Jurkat, Clone E6-1 (cell line): ENCODE measurements at regions not wholly inside any gene's neighbourhood (a gene's known extent, or its start where the extent isn't known, plus 50 kb on each side); places are given as distances from the start of the nearest gene placed in this dataset.
A peak's percentile ranks its signal among the peaks of the same experiment; 100 is the strongest.

Experiments used
- DNase-seq: peaks from one replicate; pipeline ENCODE4 v3.0.0-alpha.2; 2011; ENCODE audit warnings: low read depth, low spot score
- H3K4me3 ChIP-seq: 2 replicates; pipeline ENCODE4 v1.5.1; 2011; ENCODE audit warnings: mild to moderate bottlenecking, low read length, control low read depth, moderate library complexity

DNA sequence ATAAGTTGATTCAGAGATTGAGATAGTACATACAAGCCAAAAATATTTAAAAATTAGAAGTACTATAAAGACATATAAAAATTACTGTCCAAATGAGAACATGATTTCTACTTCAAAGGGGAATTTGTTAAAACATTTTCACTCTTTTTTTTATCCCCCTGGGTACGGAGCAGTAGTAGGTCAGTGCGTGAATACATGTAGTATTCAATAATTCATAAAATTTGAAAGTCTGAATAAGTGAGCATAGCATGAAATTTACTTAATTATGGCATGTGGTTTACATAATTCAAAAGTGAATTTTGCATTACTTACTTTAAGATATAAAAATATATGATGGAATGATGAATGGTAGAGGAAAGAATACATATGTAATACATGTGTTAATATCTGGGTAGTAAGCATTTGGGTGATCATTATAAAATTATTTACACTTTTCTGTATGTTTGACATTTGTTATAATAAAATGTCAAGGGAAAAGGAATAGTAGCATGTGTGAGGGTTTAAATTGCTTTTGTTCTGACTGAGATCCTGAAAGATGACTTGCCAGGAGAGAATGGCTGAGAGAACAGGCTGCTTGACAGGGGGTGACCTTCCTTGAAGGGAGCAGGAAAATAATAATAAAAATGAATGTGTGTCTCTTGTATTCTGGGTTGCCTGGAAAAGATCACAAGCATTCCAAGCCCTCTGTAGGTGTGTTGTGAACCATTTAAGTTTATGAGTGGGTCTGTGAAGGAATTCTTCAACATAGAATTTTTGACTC, 1178.8 kb downstream of the ZPLD1 start:
- no peak for DNase-seq
- no peak overlapping the region for H3K4me3 ChIP-seq

DNA sequence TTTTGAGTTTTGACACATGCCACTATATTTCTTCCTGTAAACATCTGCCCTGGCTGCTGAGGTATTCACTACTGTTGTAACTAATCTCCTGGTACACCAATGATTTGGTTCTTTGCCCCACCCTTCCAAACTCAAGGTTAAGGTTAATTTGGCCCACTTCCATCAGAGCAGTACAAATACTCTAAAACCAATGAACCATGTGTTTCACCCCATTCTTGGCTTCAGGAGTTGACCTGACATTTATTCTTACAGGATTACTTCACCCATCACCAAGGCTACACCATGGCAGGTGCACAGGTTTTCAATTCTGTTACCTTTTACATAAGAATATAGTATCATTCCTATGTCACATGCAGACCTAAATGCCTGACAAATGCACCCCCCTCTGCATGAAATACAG, 1179.9 kb downstream of the ZPLD1 start:
- DNase-seq: no peak

DNA sequence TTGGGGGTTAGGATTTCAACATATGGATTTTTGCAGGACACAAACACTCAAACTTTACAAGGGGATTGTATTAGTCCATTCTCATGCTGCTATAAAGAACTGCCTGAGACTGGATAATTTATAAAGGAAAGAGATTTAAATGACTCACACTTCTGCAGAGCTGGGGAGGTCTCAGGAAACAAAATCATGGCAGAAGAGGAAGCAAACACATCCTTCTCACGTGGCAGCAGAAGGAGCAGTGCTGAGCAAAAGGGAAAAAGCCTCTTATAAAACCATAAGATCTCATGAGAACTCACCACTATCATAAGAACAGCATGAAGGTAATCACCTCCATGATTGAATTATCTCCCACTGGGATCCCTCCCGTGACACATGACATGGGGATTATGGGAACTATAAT, 1183.1 kb downstream of the ZPLD1 start:
- no peak for DNase-seq
- no peak overlapping the region for H3K4me3 ChIP-seq

More for the DNA sequence above, 1179.9 kb downstream of the ZPLD1 start:
- no peak overlapping the region for H3K4me3 ChIP-seq

DNA sequence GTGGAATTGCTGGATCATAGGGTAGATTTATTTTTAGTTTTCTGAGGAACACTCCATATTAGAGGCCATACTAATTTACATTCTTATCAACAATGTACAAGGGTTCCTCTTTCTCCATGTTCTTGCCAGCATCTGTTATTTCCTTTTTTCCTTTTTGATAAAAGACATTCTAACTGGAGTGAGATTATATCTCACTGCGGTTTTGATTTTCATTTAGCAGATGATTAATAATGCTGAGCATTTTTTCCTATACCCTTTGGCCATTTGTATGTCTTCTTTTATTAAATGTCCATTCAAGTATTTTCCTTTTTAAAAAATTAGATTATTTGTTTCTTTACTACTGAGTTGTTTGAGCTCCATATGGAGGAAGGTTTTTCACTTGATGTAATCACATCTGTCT, 1189.5 kb downstream of the ZPLD1 start:
- no peak overlapping the region for H3K4me3 ChIP-seq
- DNase-seq: no peak

DNA sequence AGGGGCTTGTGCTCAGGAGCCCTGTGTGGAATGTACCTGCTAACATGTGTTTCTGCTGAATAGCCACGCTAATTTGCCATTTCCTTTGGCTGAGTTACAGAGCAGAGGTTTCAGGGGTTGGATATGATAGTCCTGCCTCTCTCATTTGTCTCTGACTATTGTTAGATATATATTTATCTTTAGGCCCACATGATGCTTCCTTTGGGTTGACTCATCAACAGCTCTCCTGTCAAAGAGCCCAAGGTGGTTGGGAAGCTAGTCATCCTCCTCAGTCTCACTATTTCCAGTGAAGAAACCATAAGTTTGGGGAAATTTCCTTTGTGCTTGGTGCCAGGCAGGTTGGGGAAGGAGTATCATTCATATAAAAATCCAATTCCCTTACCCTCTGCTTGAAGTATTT, 1194.6 kb downstream of the ZPLD1 start:
- DNase-seq: no peak

DNA sequence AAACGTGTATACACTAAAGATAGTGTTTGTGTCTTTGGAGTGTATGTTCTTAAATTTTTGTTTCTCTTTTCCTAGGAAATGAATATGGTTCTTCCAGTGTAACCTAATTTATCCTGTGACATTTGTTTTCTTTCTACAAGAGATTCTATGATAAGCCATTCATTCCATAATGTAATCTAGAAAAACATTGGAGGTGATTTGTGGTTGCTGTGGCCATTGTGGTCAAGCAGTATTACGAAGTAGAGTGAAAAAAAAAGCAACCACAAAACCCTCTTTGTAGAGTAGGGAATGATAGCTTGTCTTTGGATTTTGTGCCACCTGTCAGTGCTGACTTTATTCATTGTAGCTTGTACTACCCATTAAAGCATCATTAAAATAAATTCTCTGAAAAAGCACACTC, 1209.6 kb downstream of the ZPLD1 start:
- no peak overlapping the region for H3K4me3 ChIP-seq
- peak; percentile 7 for DNase-seq

More for the DNA sequence above, 1194.6 kb downstream of the ZPLD1 start:
- H3K4me3 ChIP-seq: no peak overlapping the region

DNA sequence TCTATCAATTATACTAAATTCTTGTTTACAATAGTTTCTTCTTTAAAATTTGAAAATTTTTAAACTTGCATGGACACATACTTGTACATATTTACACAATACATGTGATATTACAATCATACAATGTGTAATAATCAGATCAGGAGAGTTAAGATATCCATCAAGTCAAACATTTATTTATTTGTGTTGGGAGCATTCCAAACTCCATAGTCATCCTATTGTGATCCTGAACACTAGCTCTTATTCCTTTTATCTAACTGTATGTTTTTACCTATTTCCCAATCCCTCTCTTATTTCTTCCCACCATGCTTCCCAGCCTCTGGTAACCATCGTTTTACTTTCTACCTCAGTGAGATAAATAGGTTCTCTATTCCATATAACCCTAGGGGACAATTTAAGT, 1219.2 kb downstream of the ZPLD1 start:
- H3K4me3 ChIP-seq: no peak overlapping the region
- DNase-seq: no peak

DNA sequence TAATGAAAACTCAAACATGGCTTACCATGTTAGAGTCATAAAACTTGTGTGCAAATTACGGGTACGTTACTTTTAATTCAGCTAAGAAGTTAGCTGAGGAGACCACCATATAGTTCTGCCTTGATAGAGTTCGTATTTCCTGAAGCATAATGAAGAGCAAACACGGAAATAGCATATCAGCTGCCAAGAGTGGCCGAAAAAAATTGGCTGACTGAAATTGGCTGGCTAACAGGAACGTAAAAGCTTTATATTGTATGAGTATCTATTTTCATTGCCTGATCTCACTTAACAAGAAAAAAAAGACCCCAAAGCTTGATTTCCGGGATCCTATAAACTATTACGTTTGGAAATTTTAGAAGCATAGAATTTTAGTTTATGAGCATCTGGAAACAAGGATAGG, 1222.9 kb downstream of the ZPLD1 start:
- no peak for DNase-seq
- H3K4me3 ChIP-seq: no peak overlapping the region

DNA sequence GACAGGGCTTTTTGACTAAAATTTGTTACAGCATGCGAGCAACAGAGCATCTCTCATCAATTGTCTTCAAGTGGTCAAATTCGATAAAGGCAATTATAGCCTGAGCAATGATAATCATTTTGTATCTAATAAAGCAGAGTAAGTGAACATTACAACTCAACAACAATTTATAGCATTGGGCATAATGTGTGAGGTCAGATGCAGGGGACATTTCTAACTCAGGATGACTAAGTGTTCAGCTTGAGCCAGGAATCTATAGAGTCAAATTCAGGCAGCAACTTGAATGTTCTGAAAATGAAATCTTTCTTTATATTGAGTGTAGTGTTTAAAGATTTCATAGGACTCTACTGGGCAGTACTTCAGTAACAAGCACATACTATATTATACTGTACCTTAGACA, 1226.0 kb downstream of the ZPLD1 start:
- no peak for DNase-seq
- no peak overlapping the region for H3K4me3 ChIP-seq

DNA sequence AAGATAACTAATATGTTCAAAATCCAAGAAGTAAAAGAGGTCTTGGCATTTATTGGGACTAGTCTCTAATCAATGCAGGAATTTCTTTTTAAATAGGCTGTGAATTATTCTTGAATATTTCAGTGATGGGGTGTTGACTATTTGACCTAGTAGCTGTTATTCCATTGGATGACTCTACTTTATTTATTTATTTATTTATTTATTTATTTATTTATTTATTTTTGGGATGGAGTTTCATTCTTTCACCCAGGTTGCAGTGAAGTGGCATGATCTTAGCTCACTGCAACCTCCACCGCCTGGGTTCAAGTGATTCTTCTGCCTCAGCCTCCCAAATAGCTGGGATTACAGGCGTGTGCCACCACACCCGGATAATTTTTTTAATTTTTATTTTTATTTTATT, 1227.8 kb downstream of the ZPLD1 start:
- DNase-seq: no peak
- no peak overlapping the region for H3K4me3 ChIP-seq

DNA sequence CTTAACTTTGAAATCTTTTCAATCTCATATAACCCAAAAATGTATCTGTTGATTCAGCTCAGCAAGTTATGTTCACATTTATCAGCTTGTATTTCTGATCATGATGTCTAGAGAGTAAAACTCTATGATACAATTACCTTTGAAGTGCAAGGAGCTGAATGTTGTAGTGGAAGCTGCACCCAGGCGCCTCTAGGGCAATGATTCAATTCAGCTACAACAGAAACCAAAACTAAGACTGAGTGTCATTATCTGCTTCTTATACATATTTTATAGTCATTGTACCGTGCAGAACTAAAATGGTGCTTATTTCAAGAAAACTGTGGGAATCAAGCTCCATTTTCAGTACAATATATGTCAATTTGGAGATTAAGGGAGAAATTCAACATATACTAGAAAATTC, 1237.5 kb downstream of the ZPLD1 start:
- no peak for DNase-seq
- no peak overlapping the region for H3K4me3 ChIP-seq

DNA sequence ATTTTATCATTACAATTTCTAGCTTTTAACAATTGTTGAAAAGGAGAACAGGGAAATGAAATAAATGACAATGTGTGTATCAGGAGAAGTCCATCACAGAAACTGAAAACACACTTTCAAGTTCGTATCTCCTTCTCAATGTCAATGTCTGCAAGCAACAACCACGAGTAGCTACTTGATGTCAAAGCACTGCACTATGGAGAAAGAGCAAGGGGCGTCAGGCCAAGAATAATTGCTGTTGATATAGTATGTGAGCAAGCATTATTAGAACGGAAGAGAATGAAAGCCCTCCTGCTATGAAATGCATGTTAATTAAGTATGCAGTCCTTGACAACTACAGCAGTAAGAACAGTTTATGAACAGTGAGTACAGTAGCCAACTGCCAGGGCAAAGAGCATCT, 1250.1 kb downstream of the ZPLD1 start:
- H3K4me3 ChIP-seq: no peak overlapping the region
- no peak for DNase-seq

DNA sequence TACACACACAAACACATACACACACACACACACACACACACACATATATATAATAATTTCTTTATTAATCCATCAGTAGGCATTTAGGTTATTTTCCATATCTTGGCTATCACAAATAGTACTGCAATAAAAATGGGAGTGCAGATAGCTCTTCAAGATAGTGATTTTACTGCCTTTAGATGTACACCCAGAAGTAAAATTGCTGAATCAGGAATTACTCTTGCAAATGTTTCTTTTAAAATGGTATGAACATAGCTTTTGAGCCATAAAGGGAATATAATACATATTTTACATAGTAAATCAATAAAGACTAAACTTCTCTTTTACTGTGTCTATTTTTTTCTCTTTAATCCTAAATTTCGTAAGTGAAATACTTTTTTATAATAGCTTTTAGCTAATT, 1251.1 kb downstream of the ZPLD1 start:
- no peak for DNase-seq
- no peak overlapping the region for H3K4me3 ChIP-seq

DNA sequence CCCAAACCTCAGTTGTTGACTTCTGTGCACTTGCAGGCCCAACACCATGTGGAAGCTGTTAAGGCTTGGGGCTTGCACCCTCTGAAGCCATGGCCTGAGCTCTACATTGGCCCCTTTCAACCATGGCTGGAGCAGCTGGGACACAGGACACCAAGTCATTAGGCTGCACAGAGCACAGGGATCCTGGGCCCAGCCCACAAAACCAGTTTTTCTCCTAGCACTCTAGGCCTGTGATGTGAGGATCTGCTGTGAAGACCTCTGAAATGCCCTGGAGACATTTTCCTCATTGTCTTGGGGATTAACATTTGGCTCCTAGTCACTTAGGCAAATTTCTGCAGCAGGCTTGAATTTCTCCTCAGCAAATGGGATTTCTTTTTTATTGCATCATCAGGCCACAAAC, 1255.7 kb downstream of the ZPLD1 start:
- no peak for DNase-seq
- no peak overlapping the region for H3K4me3 ChIP-seq

DNA sequence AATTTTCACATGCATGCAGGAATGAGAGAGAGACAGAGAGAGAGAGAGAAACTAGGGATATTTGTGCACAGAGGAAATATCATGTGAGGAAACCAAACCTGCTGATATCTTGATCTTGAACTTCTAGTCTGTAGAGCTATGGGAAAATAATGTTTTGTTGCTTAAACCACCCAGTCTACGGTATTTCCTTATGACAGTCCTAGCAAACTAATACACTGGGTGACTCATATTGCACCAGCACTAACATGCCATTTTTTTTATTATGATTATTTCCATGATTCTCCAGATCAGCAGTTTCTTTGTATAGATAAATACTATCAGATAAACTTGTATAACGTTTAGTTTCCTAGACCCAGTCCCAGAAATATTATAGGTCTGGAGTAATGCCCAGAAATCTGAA, 1259.0 kb downstream of the ZPLD1 start:
- no peak for DNase-seq
- no peak overlapping the region for H3K4me3 ChIP-seq

DNA sequence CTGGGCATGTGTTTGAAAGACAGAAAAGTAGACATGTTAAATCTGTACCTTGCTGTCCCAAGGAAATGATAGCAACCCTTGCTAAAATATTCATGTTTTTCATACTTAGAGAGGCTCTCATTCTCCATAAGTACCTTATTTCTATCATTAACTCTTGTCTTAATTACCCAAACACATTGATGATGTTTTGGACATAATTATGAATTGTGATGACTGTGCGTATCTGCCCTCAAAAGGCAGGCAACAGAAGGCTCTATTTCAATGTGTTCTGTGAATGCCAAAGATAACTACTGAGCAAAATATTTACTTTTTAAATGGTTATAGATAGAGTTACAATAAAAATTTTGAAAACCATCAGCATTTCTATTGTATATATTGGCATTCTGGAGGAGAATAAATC, 1263.8 kb downstream of the ZPLD1 start:
- no peak overlapping the region for H3K4me3 ChIP-seq
- no peak for DNase-seq

DNA sequence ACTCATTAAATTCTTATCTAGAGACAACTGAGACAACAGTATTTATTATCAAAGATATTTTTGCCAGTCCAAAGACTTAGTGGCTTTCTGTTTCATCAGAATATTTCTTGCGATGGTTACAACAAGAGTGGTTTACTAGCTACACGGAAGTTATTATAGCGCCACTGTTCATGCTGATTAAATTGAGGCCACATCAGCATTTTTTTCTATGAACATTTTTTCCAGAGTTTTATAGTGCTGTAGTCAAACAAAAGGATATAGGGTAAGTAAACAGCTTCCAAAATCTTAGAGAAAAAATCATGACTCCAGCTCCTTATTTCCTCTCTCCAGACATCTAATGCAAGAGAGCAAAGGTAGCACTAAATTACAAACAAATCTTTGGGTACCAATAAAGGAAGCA, 1264.4 kb downstream of the ZPLD1 start:
- no peak overlapping the region for H3K4me3 ChIP-seq
- DNase-seq: no peak

DNA sequence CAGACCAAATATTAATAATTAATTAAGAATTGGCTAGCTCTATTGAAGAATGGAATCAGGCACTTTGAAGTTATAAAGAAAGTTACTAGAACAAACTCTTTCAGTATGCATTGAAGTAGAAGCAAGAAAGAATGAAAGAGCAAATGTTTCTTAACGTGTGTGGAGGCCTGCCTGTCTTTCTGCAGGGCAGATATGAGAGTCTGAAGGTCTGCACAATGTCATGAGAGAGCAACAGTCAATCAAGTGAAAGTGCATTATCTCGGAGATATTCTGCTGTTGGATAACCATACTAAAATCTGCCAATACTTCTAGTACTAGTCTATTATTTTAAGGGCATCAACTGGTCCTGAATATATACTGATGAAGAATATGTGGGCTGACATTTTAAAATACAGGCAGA, 1270.8 kb downstream of the ZPLD1 start:
- DNase-seq: no peak
- H3K4me3 ChIP-seq: no peak overlapping the region

DNA sequence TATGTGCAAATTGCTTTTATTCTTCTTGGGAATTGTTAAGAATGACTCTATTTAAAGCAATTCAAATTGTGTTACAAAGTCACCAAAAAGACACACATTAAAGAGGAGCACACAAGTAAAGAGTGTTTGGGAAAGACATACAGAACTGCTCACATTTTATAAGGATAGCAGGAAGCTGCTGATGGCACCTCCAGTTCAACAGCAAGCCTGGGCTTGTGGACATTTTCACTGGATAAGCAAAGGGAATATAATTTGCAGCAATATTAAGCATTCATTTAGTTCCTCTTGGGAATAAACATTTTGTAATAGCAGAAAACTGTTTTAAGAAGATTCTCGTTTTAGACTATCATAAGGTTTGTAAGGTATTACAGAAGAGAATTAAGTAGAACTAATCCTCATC, 1271.9 kb downstream of the ZPLD1 start:
- H3K4me3 ChIP-seq: no peak overlapping the region
- no peak for DNase-seq

DNA sequence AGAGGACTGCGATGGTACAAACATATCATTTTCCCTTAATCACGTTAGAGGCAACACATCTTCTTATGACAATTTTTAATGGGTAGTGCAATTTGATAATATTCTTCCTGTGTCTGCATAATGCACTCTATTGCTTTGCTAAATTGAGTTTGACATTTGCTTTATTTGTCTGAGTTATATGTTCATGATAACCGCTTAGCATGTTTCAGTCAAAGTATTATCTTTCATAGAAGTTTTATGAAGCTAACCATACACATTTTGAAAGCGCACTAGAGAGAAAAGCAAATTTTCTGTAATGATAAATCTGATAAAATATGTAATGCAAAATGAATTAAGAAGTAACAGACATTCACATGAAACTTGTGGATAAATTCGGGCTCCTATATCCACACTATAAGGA, 1276.9 kb downstream of the ZPLD1 start:
- no peak overlapping the region for H3K4me3 ChIP-seq
- DNase-seq: no peak

DNA sequence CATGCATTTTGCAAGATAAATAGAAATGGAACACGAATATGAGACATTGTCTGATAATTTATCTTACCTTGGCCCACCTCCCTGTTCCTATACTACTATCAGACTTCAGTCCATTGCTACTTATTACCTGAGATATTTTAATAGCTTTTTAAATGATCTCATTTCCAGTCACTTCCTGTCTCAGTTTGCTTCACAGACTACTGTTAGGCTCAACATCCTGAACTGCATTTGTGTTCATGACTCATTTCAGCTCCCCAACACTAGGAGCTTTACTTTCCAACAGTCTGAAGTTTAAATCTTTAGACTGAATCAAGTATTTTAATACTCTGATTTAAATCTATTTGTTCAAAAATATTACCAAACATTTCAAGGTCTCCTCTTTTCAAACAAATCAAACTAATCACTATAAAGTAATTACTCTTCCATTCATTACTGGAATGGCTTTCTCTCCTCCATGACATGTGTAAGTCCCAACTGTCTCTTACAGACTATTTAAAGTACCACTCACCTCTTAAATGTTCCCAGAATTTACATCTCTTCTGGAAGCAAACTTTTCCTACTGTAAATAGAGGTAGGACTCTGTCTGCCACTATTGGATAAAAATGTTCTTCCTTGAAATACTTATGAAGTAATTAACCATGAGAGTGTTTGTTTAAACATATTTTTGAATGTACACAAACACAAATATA, 1277.6 kb downstream of the ZPLD1 start:
- DNase-seq: no peak
- H3K4me3 ChIP-seq: no peak overlapping the region
